Esophagus squamous epithelium (tissue), 5 donors: ENCODE measurements at regions not wholly inside any gene's neighbourhood (a gene's known extent, or its start where the extent isn't known, plus 50 kb on each side); places are given as distances from the start of the nearest gene placed in this dataset.

Source experiments
- DNase-seq: peaks from one replicate; lab custom pipeline; 2025; lab: John Stamatoyannopoulos, UW
- H3K27ac ChIP-seq, 4 donors: fragments of 200-600 bp; sonication (generic); one replicate each; pipeline ENCODE4 v1.5.1; 2016 to 2019; ENCODE audit warnings: mild to moderate bottlenecking in 1 of 4
- H3K27me3 ChIP-seq, 4 donors: fragments of 200-600 bp; sonication (generic); 1 replicate in 3 of 4; 2 replicates in 1 of 4; pipeline versions ENCODE4 v1.5.1 to v1.6.0; 2017 to 2021; ENCODE audit warnings: antibody characterized with exemption in 1 of 4
- H3K36me3 ChIP-seq, 3 donors: fragments of 200-600 bp; sonication (generic); one replicate each; pipeline ENCODE4 v1.5.1; 2016 to 2019
- H3K4me1 ChIP-seq, 3 donors: fragments of 200-600 bp; sonication (generic); one replicate each; pipeline ENCODE4 v1.5.1; 2017 to 2019
- H3K4me3 ChIP-seq, 4 donors: fragments of 200-600 bp; sonication (generic); 1 replicate in 3 of 4; 2 replicates in 1 of 4; pipeline ENCODE4 v1.5.1; 2016 to 2019; ENCODE audit warnings: mild to moderate bottlenecking in 2 of 4, moderate library complexity in 1 of 4
- H3K9me3 ChIP-seq, 3 donors: fragments of 200-600 bp; sonication (generic); one replicate each; pipeline ENCODE4 v1.5.1; 2016 to 2019
- POLR2A ChIP-seq, 4 donors: fragments of 450-650 bp; IDR thresholded peaks; one replicate each; pipeline ENCODE4 v1.6.1; 2017; ENCODE audit warnings: antibody characterized with exemption in 4 of 4, mild to moderate bottlenecking in 4 of 4, moderate library complexity in 3 of 4
- WGBS, 2 donors: methylation state at CpG; one replicate each; pipeline ENCODE4 v1.1.5; 2018; 5-methylcytosine and 5-hydroxymethylcytosine counted together
- intact Hi-C: fragments of 100-400 bp; cut with DNase I; formaldehyde crosslinking; loops from one replicate; pipeline ENCODE4 v1.15.0; 2022
- TF ChIP-seq, protein P1 (sequence below), 6 experiments: fragments of 450-650 bp in 4 of 6; fragments of 200-600 bp in 2 of 6; sonication (generic) in 2 of 6; IDR thresholded peaks; one replicate each; pipeline ENCODE4 v1.5.1; 2016 to 2019; ENCODE audit warnings: antibody characterized with exemption in 6 of 6, mild to moderate bottlenecking in 4 of 6, moderate library complexity in 4 of 6
- donor health status: DM: yes; HTN: yes; CAD: no.

- no peak overlapping the region for H3K27ac ChIP-seq
- H3K4me3 ChIP-seq, result no peak overlapping the region
- H3K36me3 ChIP-seq, result no peaks in the 10 kb centered on the region
- DNase-seq, result no peak
- no peaks in the 10 kb centered on the region for H3K9me3 ChIP-seq
- intact Hi-C loops, result no loop called here
- 89 to 92% methylated on average over 2 of the region's 2 CpGs for WGBS, 2 donors
- peaks cover 0 to 37% (median 0%) of the 10 kb centered on the region in 4 donors for H3K27me3 ChIP-seq
- TF ChIP-seq POLR2A (IDR thresholded peaks at IDR 0.05), result no peak
- peaks cover 2 to 23% (median 5%) of the 10 kb centered on the region in 3 donors for H3K4me1 ChIP-seq
These were observed 65.9 kb downstream of the TMEM174 start for GRCh38 chr5:73238873-73239272.

DNA sequence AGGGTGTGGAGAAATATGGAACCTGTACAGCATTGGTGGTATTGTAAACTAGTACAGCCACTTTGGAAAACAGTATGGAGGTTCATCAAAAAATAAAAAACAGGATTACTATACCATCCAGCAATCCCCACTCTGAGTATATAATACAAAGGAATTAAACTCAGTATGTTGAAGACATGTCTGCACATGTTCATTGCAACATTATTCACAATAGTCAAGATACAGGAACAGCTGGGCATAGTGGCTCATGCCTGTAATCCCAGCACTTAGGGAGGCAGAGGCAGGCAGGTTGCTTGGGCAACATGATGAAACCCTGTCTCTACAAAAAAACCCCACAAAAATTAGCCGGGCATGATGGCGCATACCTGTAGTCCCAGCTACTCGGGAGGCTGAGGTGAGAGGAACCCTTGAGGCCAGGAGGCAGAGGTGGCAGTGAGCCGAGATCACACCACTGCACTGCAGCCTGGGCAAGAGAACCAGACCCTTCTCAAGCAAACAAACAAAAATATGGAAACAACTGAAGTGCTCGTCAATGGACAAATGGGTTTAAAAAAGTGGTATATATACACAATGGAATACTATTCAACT, 63.6 kb downstream of the TMEM174 start:
- Histone ChIP-seq H3K4me3 (no peak overlapping the region), H3K27ac (no peak overlapping the region), H3K4me1 (peaks cover 9 to 42% (median 9%) of the 10 kb centered on the region in 3 donors), H3K36me3 (no peaks in the 10 kb centered on the region), H3K27me3 (peaks cover 0 to 53% (median 1%) of the 10 kb centered on the region in 4 donors), H3K9me3 (no peaks in the 10 kb centered on the region)
- intact Hi-C loops, result no loop called here
- TF ChIP-seq, protein P1, sequence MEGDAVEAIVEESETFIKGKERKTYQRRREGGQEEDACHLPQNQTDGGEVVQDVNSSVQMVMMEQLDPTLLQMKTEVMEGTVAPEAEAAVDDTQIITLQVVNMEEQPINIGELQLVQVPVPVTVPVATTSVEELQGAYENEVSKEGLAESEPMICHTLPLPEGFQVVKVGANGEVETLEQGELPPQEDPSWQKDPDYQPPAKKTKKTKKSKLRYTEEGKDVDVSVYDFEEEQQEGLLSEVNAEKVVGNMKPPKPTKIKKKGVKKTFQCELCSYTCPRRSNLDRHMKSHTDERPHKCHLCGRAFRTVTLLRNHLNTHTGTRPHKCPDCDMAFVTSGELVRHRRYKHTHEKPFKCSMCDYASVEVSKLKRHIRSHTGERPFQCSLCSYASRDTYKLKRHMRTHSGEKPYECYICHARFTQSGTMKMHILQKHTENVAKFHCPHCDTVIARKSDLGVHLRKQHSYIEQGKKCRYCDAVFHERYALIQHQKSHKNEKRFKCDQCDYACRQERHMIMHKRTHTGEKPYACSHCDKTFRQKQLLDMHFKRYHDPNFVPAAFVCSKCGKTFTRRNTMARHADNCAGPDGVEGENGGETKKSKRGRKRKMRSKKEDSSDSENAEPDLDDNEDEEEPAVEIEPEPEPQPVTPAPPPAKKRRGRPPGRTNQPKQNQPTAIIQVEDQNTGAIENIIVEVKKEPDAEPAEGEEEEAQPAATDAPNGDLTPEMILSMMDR (IDR thresholded peaks at IDR 0.05), result peak in 1 of 6 experiments; percentile 14
- TF ChIP-seq POLR2A (IDR thresholded peaks at IDR 0.05), result no peak
- no peak for DNase-seq
- 51 to 61% methylated on average over 5 of the region's 5 CpGs for WGBS, 2 donors

DNA sequence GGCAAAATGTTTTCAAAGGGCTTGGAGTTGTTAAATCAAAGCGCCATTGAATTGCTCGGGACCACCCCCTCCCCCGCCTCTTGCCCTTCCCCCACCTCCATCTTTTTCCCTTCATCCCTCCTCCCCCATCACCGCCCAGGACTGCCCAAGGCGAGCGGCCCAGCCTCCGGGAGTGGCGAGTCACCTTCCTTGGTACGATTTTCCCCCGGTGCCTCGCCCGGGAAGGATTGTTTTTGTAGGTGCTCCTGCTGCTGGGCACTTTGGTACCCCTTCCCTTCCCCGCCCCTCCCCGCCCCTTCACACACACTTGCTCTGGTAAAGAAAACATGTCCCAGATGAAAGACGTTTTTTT, 61.2 kb downstream of the TMEM174 start:
- Histone ChIP-seq H3K4me3 (peak overlapping the region; percentile 27 to 65 (median 44)), H3K27me3 (peaks cover 0 to 61% (median 2%) of the 10 kb centered on the region in 4 donors), H3K9me3 (no peaks in the 10 kb centered on the region), H3K27ac (no peak overlapping the region), H3K36me3 (no peaks in the 10 kb centered on the region), H3K4me1 (peaks cover 9 to 55% (median 9%) of the 10 kb centered on the region in 3 donors)
- TF ChIP-seq, protein P1 (IDR thresholded peaks at IDR 0.05), result no peak
- TF ChIP-seq POLR2A (IDR thresholded peaks at IDR 0.05), result no peak
- 10 to 11% methylated on average over 9 to 11 of the region's 15 CpGs for WGBS, 2 donors
- no peak for DNase-seq
- intact Hi-C loops, result no loop called here

- peak overlapping the region; percentile 27 to 65 (median 44) for H3K4me3 ChIP-seq
- no peaks in the 10 kb centered on the region for H3K36me3 ChIP-seq
- 4 to 11% methylated on average over 7 to 16 of the region's 64 CpGs for WGBS, 2 donors
- intact Hi-C loops, result no loop called here
- no peak for DNase-seq
- peak overlapping the region in 2 of 4 donors; percentile 19 to 27 for H3K27ac ChIP-seq
- H3K4me1 ChIP-seq, result peaks cover 9 to 60% (median 9%) of the 10 kb centered on the region in 3 donors
- H3K9me3 ChIP-seq, result no peaks in the 10 kb centered on the region
- peaks cover 0 to 61% (median 2%) of the 10 kb centered on the region in 4 donors for H3K27me3 ChIP-seq
- no peak for TF ChIP-seq POLR2A (IDR thresholded peaks at IDR 0.05)
- TF ChIP-seq, protein P1 (IDR thresholded peaks at IDR 0.05), result peak in 1 of 6 experiments; percentile 9
These were observed 60.6 kb downstream of the TMEM174 start for GRCh38 chr5:73233461-73234203.

- peaks cover 9 to 61% (median 9%) of the 10 kb centered on the region in 3 donors for H3K4me1 ChIP-seq
- H3K36me3 ChIP-seq, result no peaks in the 10 kb centered on the region
- WGBS, 2 donors, result 57% methylated on average over 3 of the region's 17 CpGs; no CpG with 5 or more reads in 1 of the 2 donors
- no peak for TF ChIP-seq POLR2A (IDR thresholded peaks at IDR 0.05)
- TF ChIP-seq, protein P1 (IDR thresholded peaks at IDR 0.05), result no peak
- H3K4me3 ChIP-seq, result peak overlapping the region; percentile 27 to 65 (median 44)
- intact Hi-C loops, result no loop called here
- DNase-seq, result no peak
- no peak overlapping the region for H3K27ac ChIP-seq
- no peaks in the 10 kb centered on the region for H3K9me3 ChIP-seq
- peaks cover 0 to 64% (median 2%) of the 10 kb centered on the region in 4 donors for H3K27me3 ChIP-seq
These were observed 60.1 kb downstream of the TMEM174 start for GRCh38 chr5:73233053-73233460.
